ENCODE measurements at regions not wholly inside any gene's neighbourhood (a gene's known extent, or its start where the extent isn't known, plus 50 kb on each side); places are given as distances from the start of the nearest gene placed in this dataset.

DNA sequence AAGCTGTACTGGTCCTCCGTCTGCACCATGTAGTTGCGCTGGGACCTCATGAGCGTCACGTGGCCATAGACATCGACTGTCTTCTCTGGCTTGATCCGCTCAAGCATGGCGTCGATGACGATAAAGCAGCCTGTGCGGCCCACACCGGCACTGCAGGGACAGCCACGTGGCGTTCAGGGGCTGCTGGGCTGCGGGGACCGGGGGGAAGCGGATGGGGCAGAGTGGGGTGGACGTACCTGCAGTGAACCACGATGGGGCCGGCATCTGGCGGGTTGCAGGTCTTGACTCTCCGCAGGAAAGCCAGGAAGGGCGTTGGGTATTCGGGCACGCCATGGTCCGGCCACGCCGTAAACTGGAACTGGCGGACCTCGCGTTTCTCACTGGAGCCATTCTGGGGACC lies 128.5 kb downstream of the PTPRS start:
- Histone ChIP-seq H3K4me1 (no peaks in the 10 kb centered on the region), H3K27ac (no peak overlapping the region), H3K27me3 (no peaks in the 10 kb centered on the region), H3K4me3 (no peak overlapping the region), H3K36me3 (peaks cover 71 to 100% (median 97%) of the 10 kb centered on the region in 3 donors), H3K9me3 (no peaks in the 10 kb centered on the region)
- TF ChIP-seq CTCF (IDR thresholded peaks at IDR 0.05) = no peak
- intact Hi-C loops (cut with DNase I; ENCODE audit: low total_unique reads) = no loop called here
- DNase-seq = no peak

GRCh38 chr19:5211217-5211822 lies 129.3 kb downstream of the PTPRS start:
- DNase-seq = no peak
- Histone ChIP-seq H3K27me3 (no peaks in the 10 kb centered on the region), H3K9me3 (no peaks in the 10 kb centered on the region), H3K36me3 (peaks cover 63 to 100% (median 95%) of the 10 kb centered on the region in 3 donors), H3K4me1 (no peaks in the 10 kb centered on the region), H3K4me3 (no peak overlapping the region), H3K27ac (no peak overlapping the region)
- no peak for TF ChIP-seq CTCF (IDR thresholded peaks at IDR 0.05)
- intact Hi-C loops (cut with DNase I; ENCODE audit: low total_unique reads) = no loop called here

DNA sequence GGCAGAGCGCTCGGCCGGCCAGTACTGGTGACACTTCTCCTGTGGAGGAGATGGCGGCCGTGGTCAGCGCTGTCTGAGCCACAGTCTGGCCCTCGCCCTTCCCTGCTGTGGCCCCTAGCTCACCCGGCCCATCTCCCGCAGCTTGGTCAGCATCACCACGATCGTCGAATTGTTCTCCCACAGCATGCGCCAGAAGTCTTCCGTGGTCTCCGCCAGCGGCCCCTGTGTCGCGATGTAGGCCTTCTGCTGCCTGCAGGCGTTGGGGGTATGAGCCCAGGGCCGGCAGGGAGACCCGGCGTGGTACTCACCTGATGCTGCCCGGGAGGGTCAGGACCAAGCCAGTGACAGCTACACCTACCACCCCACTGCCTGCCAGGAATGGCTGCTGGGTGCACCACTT lies 130.1 kb downstream of the PTPRS start:
- intact Hi-C loops (cut with DNase I; ENCODE audit: low total_unique reads) = no loop called here
- Histone ChIP-seq H3K4me3 (no peak overlapping the region), H3K27me3 (no peaks in the 10 kb centered on the region), H3K27ac (no peak overlapping the region), H3K9me3 (no peaks in the 10 kb centered on the region), H3K36me3 (peaks cover 55 to 96% (median 89%) of the 10 kb centered on the region in 3 donors), H3K4me1 (no peaks in the 10 kb centered on the region)
- TF ChIP-seq CTCF (IDR thresholded peaks at IDR 0.05) = no peak
- no peak for DNase-seq

GRCh38 chr19:5207806-5208205 lies 132.8 kb downstream of the PTPRS start:
- Histone ChIP-seq H3K4me1 (no peaks in the 10 kb centered on the region), H3K36me3 (peaks cover 31 to 73% (median 66%) of the 10 kb centered on the region in 3 donors)

GRCh38 chr19:5206751-5207075 lies 133.9 kb downstream of the PTPRS start:
- Histone ChIP-seq H3K9me3 (peaks cover 0 to 17% (median 10%) of the 10 kb centered on the region in 3 donors), H3K27ac (no peak overlapping the region), H3K4me3 (no peak overlapping the region), H3K36me3 (peaks cover 25 to 63% (median 55%) of the 10 kb centered on the region in 3 donors), H3K27me3 (no peaks in the 10 kb centered on the region), H3K4me1 (no peaks in the 10 kb centered on the region)
- no peak for TF ChIP-seq CTCF (IDR thresholded peaks at IDR 0.05)
- no peak for DNase-seq
- intact Hi-C loops (cut with DNase I; ENCODE audit: low total_unique reads) = no loop called here

More at GRCh38 chr19:5207806-5208205, 132.8 kb downstream of the PTPRS start:
- no peak overlapping the region for H3K27ac ChIP-seq
- TF ChIP-seq CTCF (IDR thresholded peaks at IDR 0.05) = no peak
- H3K4me3 ChIP-seq = no peak overlapping the region
- intact Hi-C loops (cut with DNase I; ENCODE audit: low total_unique reads) = no loop called here
- no peaks in the 10 kb centered on the region for H3K27me3 ChIP-seq
- DNase-seq = no peak
- peaks cover 0 to 6% (median 6%) of the 10 kb centered on the region in 3 donors for H3K9me3 ChIP-seq
